WTC11 (cell line): ENCODE measurements at regions not wholly inside any gene's neighbourhood (a gene's known extent, or its start where the extent isn't known, plus 50 kb on each side); places are given as distances from the start of the nearest gene placed in this dataset.

Experiments
- ATAC-seq: fragments of 200-7000 bp; cut with Tn5 transposase; 2 replicates; pipeline ENCODE4 v1.10.0; 2021; ENCODE audit warnings: mild to moderate bottlenecking, moderate library complexity
- CTCF ChIA-PET: fragments of 300-600 bp; sonication (Branson Sonifier 250); formaldehyde crosslinking; loops from one replicate; lab custom pipeline; 2021; ENCODE audit warnings: antibody characterized with exemption; lab: Charles Lee
- POLR2A ChIA-PET: fragments of 350-600 bp; sonication (Branson Sonifier 250); formaldehyde crosslinking; loops from one replicate; lab custom pipeline; 2021; ENCODE audit warnings: antibody characterized with exemption; lab: Charles Lee
- DNase-seq: peaks from one replicate; pipeline ENCODE4 v3.0.0; 2021; ENCODE audit warnings: low spot score
- H3K27ac Mint-ChIP-seq: 2 replicates; pipeline ENCODE4 v1.8.0; 2021; ENCODE audit warnings: mixed read lengths
- H3K27me3 Mint-ChIP-seq: 2 replicates; pipeline ENCODE4 v1.8.0; 2021; ENCODE audit warnings: low read depth, mild to moderate bottlenecking, moderate library complexity, mixed read lengths
- H3K36me3 Mint-ChIP-seq: 2 replicates; pipeline ENCODE4 v1.8.0; 2021; ENCODE audit warnings: mixed read lengths
- H3K4me1 Mint-ChIP-seq: 2 replicates; pipeline ENCODE4 v1.8.0; 2022; ENCODE audit warnings: mixed read lengths
- H3K4me3 Mint-ChIP-seq: 2 replicates; pipeline ENCODE4 v1.8.0; 2021; ENCODE audit warnings: mild to moderate bottlenecking, moderate library complexity, mixed read lengths
- H3K9me3 Mint-ChIP-seq: 2 replicates; pipeline ENCODE4 v1.8.0; 2021; ENCODE audit warnings: mixed read lengths
- CDX4 ChIP-seq: fragments of 250-450 bp; sonication (Bioruptor Pico); IDR thresholded peaks from 2 replicates; pipeline ENCODE4 v1.9.0; 2021; ENCODE audit warnings: moderate library complexity, mild to moderate bottlenecking, inconsistent platforms, borderline replicate concordance
- EMX1 ChIP-seq: fragments of 250-450 bp; sonication (Bioruptor Pico); IDR thresholded peaks from 2 replicates; pipeline ENCODE4 v1.8.0; 2021; ENCODE audit warnings: mild to moderate bottlenecking
- FOXK1 ChIP-seq: sonication (generic); formaldehyde crosslinking; IDR thresholded peaks from 2 replicates; pipeline ENCODE4 v1.8.0; 2022; ENCODE audit warnings: mild to moderate bottlenecking, moderate library complexity, missing genetic modification reagents
- FOXP1 ChIP-seq: sonication (generic); formaldehyde crosslinking; IDR thresholded peaks from 2 replicates; pipeline ENCODE4 v1.8.0; 2022; ENCODE audit warnings: missing genetic modification reagents, mild to moderate bottlenecking, moderate library complexity, borderline replicate concordance
- GRHL2 ChIP-seq: fragments of 250-450 bp; sonication (Bioruptor Pico); IDR thresholded peaks from 2 replicates; pipeline ENCODE4 v1.8.0; 2022; ENCODE audit warnings: mild to moderate bottlenecking, moderate library complexity; ENCODE audit not compliant: insufficient replicate concordance, severe bottlenecking
- HMGA2 ChIP-seq: fragments of 250-450 bp; sonication (Bioruptor Pico); IDR thresholded peaks from 2 replicates; pipeline ENCODE4 v1.4.0; 2021; ENCODE audit warnings: mild to moderate bottlenecking, moderate library complexity
- IRF1 ChIP-seq: sonication (generic); formaldehyde crosslinking; IDR thresholded peaks from 2 replicates; pipeline ENCODE4 v1.8.0; 2023; ENCODE audit warnings: missing genetic modification reagents
- MAX ChIP-seq: sonication (generic); formaldehyde crosslinking; IDR thresholded peaks from 2 replicates; pipeline ENCODE4 v1.8.0; 2022; ENCODE audit warnings: mild to moderate bottlenecking, missing genetic modification reagents
- MXD4 ChIP-seq: fragments of 250-450 bp; sonication (Bioruptor Pico); IDR thresholded peaks from 2 replicates; pipeline ENCODE4 v1.8.0; 2021; ENCODE audit warnings: mild to moderate bottlenecking, moderate library complexity, borderline replicate concordance
- NR1H2 ChIP-seq: sonication (generic); formaldehyde crosslinking; IDR thresholded peaks from 2 replicates; pipeline ENCODE4 v1.9.0; 2021; ENCODE audit warnings: mild to moderate bottlenecking, moderate library complexity, missing genetic modification reagents
- NR2C2 ChIP-seq: sonication (generic); formaldehyde crosslinking; IDR thresholded peaks from 2 replicates; pipeline ENCODE4 v1.8.0; 2022; ENCODE audit warnings: mild to moderate bottlenecking, missing genetic modification reagents
- PRDM15 ChIP-seq: sonication (generic); formaldehyde crosslinking; IDR thresholded peaks from 2 replicates; pipeline ENCODE4 v1.8.0; 2022; ENCODE audit warnings: missing genetic modification reagents
- PRRX2 ChIP-seq: fragments of 250-450 bp; sonication (Bioruptor Pico); IDR thresholded peaks from 2 replicates; pipeline ENCODE4 v1.8.0; 2021; ENCODE audit warnings: mild to moderate bottlenecking
- SOX15 ChIP-seq: fragments of 250-450 bp; sonication (Bioruptor Pico); IDR thresholded peaks from 2 replicates; pipeline ENCODE4 v1.9.0; 2021; ENCODE audit warnings: mild to moderate bottlenecking
- TEAD1 ChIP-seq: sonication (generic); formaldehyde crosslinking; IDR thresholded peaks from 2 replicates; pipeline ENCODE4 v1.8.0; 2022; ENCODE audit warnings: mild to moderate bottlenecking, missing genetic modification reagents
- ZNF121 ChIP-seq: sonication (generic); formaldehyde crosslinking; IDR thresholded peaks from 2 replicates; pipeline ENCODE4 v1.8.0; 2023; ENCODE audit warnings: missing genetic modification reagents
- ZNF281 ChIP-seq: sonication (generic); formaldehyde crosslinking; IDR thresholded peaks from 2 replicates; pipeline ENCODE4 v1.8.0; 2023; ENCODE audit warnings: mild to moderate bottlenecking, missing genetic modification reagents
- TF ChIP-seq, protein P1 (sequence below): fragments of 200-600 bp; IDR thresholded peaks from 2 replicates; pipeline ENCODE4 v1.8.0; 2022; ENCODE audit warnings: antibody characterized with exemption
- TF ChIP-seq, protein P2 (sequence below): sonication (generic); formaldehyde crosslinking; IDR thresholded peaks from 2 replicates; pipeline ENCODE4 v1.8.1; 2023; ENCODE audit warnings: mild to moderate bottlenecking, missing genetic modification reagents, moderate library complexity
- TF ChIP-seq, protein P3 (sequence below): fragments of 250-450 bp; sonication (Bioruptor Pico); IDR thresholded peaks from 2 replicates; pipeline ENCODE4 v1.9.0; 2021; ENCODE audit warnings: mild to moderate bottlenecking

DNA sequence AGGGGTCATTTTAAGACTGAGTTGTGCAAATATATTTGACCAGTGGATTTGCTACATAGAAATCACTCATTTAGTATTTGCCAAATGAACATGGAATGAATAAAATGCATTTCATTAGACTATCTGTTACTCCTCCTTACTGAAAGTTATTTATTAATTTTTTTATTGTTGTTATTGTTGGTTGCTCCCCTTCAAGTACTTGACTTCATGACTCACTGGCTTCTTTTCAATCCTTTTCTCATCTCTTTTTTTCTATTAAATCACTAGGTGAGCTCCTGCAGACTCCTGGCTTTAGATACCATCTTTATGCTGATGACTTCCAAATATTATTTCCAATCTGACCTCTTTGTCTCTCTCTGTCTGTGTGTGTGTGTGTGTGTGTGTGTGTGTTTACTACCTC, 192.2 kb upstream of the FAM83B start (continued):
- TF ChIP-seq PRDM15 (CRISPR knock-in tag) (no peak), IRF1 (no peak), PRRX2 (no peak), GRHL2 (no peak), ZNF281 (CRISPR knock-in tag) (no peak)

DNA sequence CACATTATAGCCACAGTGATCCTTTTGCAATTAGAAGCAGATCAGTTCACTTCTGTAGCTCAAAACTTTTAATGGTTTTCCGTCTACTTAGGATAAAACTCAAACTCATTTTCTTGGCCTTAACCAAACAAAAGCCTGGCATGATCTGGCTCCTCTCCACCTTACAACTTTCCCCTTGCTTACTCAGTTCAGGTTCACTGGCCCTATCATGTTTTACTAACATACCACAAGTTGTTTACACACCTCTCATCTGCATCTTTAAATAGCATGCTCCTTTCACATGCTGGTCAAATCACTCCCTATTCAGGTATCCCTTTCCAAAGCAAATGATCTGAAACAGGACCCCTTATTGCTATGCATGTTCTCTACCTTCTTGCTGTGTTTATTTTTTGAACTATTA, 191.4 kb upstream of the FAM83B start:
- Mint-ChIP-seq H3K4me3 (no peak overlapping the region), H3K4me1 (no peaks in the 10 kb centered on the region)
- DNase-seq = no peak
- TF ChIP-seq CDX4 (CRISPR knock-in tag) = no peak
- TF ChIP-seq, all 79 proteins: peak for 0
- CTCF ChIA-PET = interaction anchor here (0.6 kb wide), 1 partner anchor 57 kb away, joined by 3 read pairs; no protein-coding TSS in a partner anchor
- H3K36me3 Mint-ChIP-seq = no peaks in the 10 kb centered on the region
- no peak for ATAC-seq
- no peak overlapping the region for H3K27ac Mint-ChIP-seq
- H3K9me3 Mint-ChIP-seq = no peaks in the 10 kb centered on the region
- no peaks in the 10 kb centered on the region for H3K27me3 Mint-ChIP-seq
- POLR2A ChIA-PET = no interaction called here

DNA sequence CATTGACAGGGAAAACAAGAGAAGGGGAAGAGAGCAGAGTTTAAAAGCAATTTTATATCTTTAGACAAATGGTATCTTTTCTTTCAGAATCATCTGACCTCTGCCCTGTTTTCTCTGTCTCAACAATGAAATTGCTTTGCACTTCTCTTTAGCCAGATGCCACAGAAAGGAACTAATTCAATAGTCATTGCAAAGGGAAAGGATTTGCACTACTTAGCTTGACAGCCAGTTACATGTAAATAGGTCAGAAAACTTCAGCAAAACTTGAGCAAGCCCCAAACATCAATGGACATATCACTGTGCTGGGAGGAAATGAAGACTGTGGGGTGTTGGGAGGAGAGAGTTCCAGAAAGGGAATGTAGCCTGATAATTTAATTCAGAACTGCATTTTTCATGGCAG, 181.3 kb upstream of the FAM83B start:
- peaks cover 7% of the 10 kb centered on the region for H3K4me1 Mint-ChIP-seq
- ChIA-PET POLR2A (no interaction called here), CTCF (no interaction called here)
- ATAC-seq (no peak), DNase-seq (no peak)
- no peak overlapping the region for H3K27ac Mint-ChIP-seq
- peaks cover 30% of the 10 kb centered on the region for H3K9me3 Mint-ChIP-seq
- H3K36me3 Mint-ChIP-seq = peaks cover 17% of the 10 kb centered on the region
- H3K27me3 Mint-ChIP-seq = no peaks in the 10 kb centered on the region; the same call in 1 of the 2 replicates
- no peak overlapping the region for H3K4me3 Mint-ChIP-seq
- TF ChIP-seq SOX15 (CRISPR knock-in tag) (no peak), TEAD1 (CRISPR knock-in tag) (no peak), EMX1 (CRISPR knock-in tag) (no peak), MXD4 (CRISPR knock-in tag) (no peak), ZNF121 (CRISPR knock-in tag) (no peak), HMGA2 (CRISPR knock-in tag) (no peak), FOXK1 (CRISPR knock-in tag) (no peak), CDX4 (CRISPR knock-in tag) (no peak), NR1H2 (CRISPR knock-in tag) (no peak), MAX (CRISPR knock-in tag) (no peak), NR2C2 (CRISPR knock-in tag) (no peak), FOXP1 (CRISPR knock-in tag) (no peak)
- TF ChIP-seq, protein P1, sequence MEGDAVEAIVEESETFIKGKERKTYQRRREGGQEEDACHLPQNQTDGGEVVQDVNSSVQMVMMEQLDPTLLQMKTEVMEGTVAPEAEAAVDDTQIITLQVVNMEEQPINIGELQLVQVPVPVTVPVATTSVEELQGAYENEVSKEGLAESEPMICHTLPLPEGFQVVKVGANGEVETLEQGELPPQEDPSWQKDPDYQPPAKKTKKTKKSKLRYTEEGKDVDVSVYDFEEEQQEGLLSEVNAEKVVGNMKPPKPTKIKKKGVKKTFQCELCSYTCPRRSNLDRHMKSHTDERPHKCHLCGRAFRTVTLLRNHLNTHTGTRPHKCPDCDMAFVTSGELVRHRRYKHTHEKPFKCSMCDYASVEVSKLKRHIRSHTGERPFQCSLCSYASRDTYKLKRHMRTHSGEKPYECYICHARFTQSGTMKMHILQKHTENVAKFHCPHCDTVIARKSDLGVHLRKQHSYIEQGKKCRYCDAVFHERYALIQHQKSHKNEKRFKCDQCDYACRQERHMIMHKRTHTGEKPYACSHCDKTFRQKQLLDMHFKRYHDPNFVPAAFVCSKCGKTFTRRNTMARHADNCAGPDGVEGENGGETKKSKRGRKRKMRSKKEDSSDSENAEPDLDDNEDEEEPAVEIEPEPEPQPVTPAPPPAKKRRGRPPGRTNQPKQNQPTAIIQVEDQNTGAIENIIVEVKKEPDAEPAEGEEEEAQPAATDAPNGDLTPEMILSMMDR = no peak
- TF ChIP-seq, protein P2, sequence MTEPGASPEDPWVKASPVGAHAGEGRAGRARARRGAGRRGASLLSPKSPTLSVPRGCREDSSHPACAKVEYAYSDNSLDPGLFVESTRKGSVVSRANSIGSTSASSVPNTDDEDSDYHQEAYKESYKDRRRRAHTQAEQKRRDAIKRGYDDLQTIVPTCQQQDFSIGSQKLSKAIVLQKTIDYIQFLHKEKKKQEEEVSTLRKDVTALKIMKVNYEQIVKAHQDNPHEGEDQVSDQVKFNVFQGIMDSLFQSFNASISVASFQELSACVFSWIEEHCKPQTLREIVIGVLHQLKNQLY = no peak
- TF ChIP-seq, protein P3, sequence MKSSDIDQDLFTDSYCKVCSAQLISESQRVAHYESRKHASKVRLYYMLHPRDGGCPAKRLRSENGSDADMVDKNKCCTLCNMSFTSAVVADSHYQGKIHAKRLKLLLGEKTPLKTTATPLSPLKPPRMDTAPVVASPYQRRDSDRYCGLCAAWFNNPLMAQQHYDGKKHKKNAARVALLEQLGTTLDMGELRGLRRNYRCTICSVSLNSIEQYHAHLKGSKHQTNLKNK (CRISPR knock-in tag) = no peak
